Fibroblast of pulmonary artery (primary cell): ENCODE measurements at regions not wholly inside any gene's neighbourhood (a gene's known extent, or its start where the extent isn't known, plus 50 kb on each side); places are given as distances from the start of the nearest gene placed in this dataset.

ENCODE experiments used
- DNase-seq: peaks from one replicate; pipeline ENCODE4 v3.0.0-alpha.2; 2010; ENCODE audit warnings: low read depth
- H3K4me3 ChIP-seq: replicated peaks from 2 replicates; pipeline ENCODE4 v1.5.1; 2011; ENCODE audit warnings: low read depth, mild to moderate bottlenecking, control low read depth, low read length, moderate library complexity
- CTCF ChIP-seq: IDR thresholded peaks from 2 replicates; pipeline ENCODE4 v1.5.1; 2011; ENCODE audit warnings: mild to moderate bottlenecking, control low read depth, low read length, inconsistent platforms; ENCODE audit errors: missing control alignments

- H3K4me3 ChIP-seq, result no peak overlapping the region
- TF ChIP-seq CTCF, result no peak
- no peak for DNase-seq
Observed at GRCh38 chr16:55380485-55380884, 56.5 kb downstream of the IRX6 start.

GRCh38 chr16:55384288-55385247 lies 60.6 kb downstream of the IRX6 start:
- TF ChIP-seq CTCF, result no peak
- no peak for DNase-seq
- H3K4me3 ChIP-seq, result no peak overlapping the region

- no peak for DNase-seq
- no peak overlapping the region for H3K4me3 ChIP-seq
- no peak for TF ChIP-seq CTCF
Observed at GRCh38 chr16:55385359-55385758, 61.4 kb downstream of the IRX6 start.

GRCh38 chr16:55386534-55387296 lies 62.7 kb downstream of the IRX6 start:
- H3K4me3 ChIP-seq, result no peak overlapping the region
- DNase-seq, result no peak
- TF ChIP-seq CTCF, result no peak

GRCh38 chr16:55388131-55388862 lies 64.3 kb downstream of the IRX6 start:
- no peak overlapping the region for H3K4me3 ChIP-seq
- no peak for TF ChIP-seq CTCF
- DNase-seq, result no peak

- no peak for TF ChIP-seq CTCF
- H3K4me3 ChIP-seq, result no peak overlapping the region
- no peak for DNase-seq
Observed at GRCh38 chr16:55389426-55390073, 65.5 kb downstream of the IRX6 start.
